Tibial nerve (tissue), 4 donors: ENCODE measurements at regions not wholly inside any gene's neighbourhood (a gene's known extent, or its start where the extent isn't known, plus 50 kb on each side); places are given as distances from the start of the nearest gene placed in this dataset.

ENCODE experiments used
- DNase-seq, 2 donors: peaks; one replicate each; pipeline ENCODE4 v3.0.0-alpha.2; 2019; ENCODE audit warnings: low spot score in 2 of 2
- H3K27ac ChIP-seq, 4 donors: fragments of 200-600 bp; sonication (generic) in 3 of 4; one replicate each; pipeline ENCODE4 v1.5.1; 2017 to 2019; ENCODE audit warnings: mild to moderate bottlenecking in 1 of 4
- H3K27me3 ChIP-seq, 2 donors: fragments of 200-600 bp; sonication (generic) in 1 of 2; one replicate each; pipeline versions ENCODE4 v1.5.1 to v1.6.0; 2017 to 2019
- H3K36me3 ChIP-seq, 3 donors: fragments of 200-600 bp; sonication (generic); one replicate each; pipeline ENCODE4 v1.5.1; 2018 to 2019
- H3K4me1 ChIP-seq, 4 donors: fragments of 200-600 bp; sonication (generic) in 3 of 4; one replicate each; pipeline ENCODE4 v1.5.1; 2017 to 2019
- H3K4me3 ChIP-seq, 4 donors: fragments of 200-600 bp; sonication (generic) in 3 of 4; one replicate each; pipeline ENCODE4 v1.5.1; 2017 to 2019; ENCODE audit warnings: mild to moderate bottlenecking in 1 of 4, moderate library complexity in 1 of 4
- H3K9me3 ChIP-seq, 4 donors: fragments of 200-600 bp; sonication (generic) in 3 of 4; one replicate each; pipeline ENCODE4 v1.5.1; 2017 to 2019
- EP300 ChIP-seq, 2 donors: sonication (generic); formaldehyde crosslinking; IDR thresholded peaks; one replicate each; pipeline ENCODE4 v1.6.1; 2017; ENCODE audit warnings: antibody characterized with exemption in 2 of 2, mild to moderate bottlenecking in 1 of 2
- POLR2A ChIP-seq, 2 donors: fragments of 450-650 bp; IDR thresholded peaks; one replicate each; pipeline ENCODE4 v1.6.1; 2017; ENCODE audit warnings: antibody characterized with exemption in 2 of 2, mild to moderate bottlenecking in 2 of 2, moderate library complexity in 2 of 2
- whole genome bisulfite sequencing, 2 donors: methylation state at CpG; one replicate each; pipeline ENCODE4 v1.1.5; 2018; 5-methylcytosine and 5-hydroxymethylcytosine counted together
- TF ChIP-seq, protein P1 (sequence below), 5 experiments: fragments of 200-600 bp in 3 of 5; fragments of 450-650 bp in 2 of 5; sonication (generic) in 3 of 5; IDR thresholded peaks; one replicate each; pipeline ENCODE4 v1.5.1; 2016 to 2019; ENCODE audit warnings: antibody characterized with exemption in 5 of 5, mild to moderate bottlenecking in 3 of 5, moderate library complexity in 2 of 5

DNA sequence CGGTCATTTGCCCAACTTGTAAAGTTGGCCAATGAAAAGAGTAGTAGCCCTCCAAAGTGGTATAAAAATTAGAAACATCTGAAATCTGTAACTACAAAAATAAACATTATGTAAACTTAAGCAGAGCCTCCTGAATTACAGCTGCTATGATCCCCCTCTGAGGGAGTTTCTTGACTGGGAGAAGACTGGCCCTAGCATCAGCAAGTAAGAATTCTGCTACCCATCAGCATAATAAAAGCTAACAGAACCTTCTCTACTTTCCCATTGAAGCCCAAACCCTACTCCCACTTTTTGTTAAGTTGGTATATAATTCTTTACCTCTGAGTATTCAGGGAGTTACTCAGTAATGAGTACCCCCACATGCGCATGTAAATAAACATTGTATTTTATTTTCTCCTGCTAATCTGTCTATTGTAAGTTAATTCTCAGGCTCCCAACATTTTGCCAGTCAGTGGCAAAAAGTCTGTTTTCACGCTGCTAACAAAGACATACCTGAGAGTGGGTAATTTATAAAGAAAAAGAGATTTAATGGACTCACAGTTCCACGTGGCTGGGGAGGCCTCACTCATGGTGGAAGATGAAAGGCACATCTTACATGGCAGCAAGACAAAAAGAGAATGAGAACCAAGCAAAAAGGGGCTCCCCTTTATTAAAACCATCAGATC lies 71.3 kb downstream of the MYL12B start:
- Histone ChIP-seq H3K36me3 (no peaks in the 10 kb centered on the region), H3K27ac (no peak overlapping the region), H3K4me3 (no peak overlapping the region), H3K9me3 (no peaks in the 10 kb centered on the region), H3K4me1 (no peaks in the 10 kb centered on the region), H3K27me3 (no peaks in the 10 kb centered on the region)
- TF ChIP-seq EP300 (IDR thresholded peaks at IDR 0.05) (no peak), POLR2A (IDR thresholded peaks at IDR 0.05) (no peak)
- TF ChIP-seq, protein P1, sequence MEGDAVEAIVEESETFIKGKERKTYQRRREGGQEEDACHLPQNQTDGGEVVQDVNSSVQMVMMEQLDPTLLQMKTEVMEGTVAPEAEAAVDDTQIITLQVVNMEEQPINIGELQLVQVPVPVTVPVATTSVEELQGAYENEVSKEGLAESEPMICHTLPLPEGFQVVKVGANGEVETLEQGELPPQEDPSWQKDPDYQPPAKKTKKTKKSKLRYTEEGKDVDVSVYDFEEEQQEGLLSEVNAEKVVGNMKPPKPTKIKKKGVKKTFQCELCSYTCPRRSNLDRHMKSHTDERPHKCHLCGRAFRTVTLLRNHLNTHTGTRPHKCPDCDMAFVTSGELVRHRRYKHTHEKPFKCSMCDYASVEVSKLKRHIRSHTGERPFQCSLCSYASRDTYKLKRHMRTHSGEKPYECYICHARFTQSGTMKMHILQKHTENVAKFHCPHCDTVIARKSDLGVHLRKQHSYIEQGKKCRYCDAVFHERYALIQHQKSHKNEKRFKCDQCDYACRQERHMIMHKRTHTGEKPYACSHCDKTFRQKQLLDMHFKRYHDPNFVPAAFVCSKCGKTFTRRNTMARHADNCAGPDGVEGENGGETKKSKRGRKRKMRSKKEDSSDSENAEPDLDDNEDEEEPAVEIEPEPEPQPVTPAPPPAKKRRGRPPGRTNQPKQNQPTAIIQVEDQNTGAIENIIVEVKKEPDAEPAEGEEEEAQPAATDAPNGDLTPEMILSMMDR (IDR thresholded peaks at IDR 0.05), result no peak
- WGBS, 2 donors, result 83 to 90% methylated on average over 4 of the region's 4 CpGs
- DNase-seq, result no peak

DNA sequence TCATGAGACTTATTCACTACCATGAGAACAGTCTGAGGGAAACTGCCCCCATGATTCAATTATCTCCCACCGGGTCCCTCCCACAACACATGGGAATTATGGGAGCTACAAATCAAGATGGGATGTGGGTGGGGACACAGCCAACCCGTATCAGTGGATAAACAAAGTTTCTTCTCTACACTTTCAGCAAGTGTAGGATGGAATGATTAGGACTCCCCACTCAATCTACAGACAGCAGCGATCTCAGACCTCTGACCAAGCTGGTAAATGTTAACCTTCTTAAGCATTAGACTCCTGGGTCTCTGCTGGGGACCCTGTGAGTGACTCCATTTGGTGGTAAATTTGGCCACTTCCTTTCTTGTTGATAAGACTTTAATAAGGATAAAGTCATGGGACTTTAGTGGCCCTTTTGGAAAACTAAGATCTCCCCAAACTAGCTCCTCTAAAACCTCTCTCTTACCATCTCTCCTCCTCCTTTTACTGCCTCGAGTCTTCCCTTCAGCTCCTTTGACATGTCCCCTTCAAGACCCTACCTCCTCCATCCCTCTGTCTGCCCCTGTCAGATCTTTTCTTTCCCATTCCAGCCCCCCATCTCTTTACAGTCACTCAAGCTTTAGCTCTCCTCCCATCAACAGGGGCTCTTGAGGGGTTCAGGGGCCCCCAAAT lies 71.9 kb downstream of the MYL12B start:
- Histone ChIP-seq H3K9me3 (no peaks in the 10 kb centered on the region), H3K4me3 (no peak overlapping the region), H3K4me1 (no peaks in the 10 kb centered on the region), H3K27me3 (no peaks in the 10 kb centered on the region), H3K36me3 (no peaks in the 10 kb centered on the region), H3K27ac (no peak overlapping the region)
- TF ChIP-seq POLR2A (IDR thresholded peaks at IDR 0.05), result no peak
- TF ChIP-seq, protein P1 (IDR thresholded peaks at IDR 0.05), result no peak
- DNase-seq, result no peak
- 84 to 89% methylated on average over 4 of the region's 4 CpGs for WGBS, 2 donors

GRCh38 chr18:3340015-3340681 lies 78.2 kb downstream of the MYL12B start:
- no peaks in the 10 kb centered on the region for H3K9me3 ChIP-seq
- no peak overlapping the region for H3K4me3 ChIP-seq
- no peaks in the 10 kb centered on the region for H3K4me1 ChIP-seq
- H3K27ac ChIP-seq, result no peak overlapping the region
- no peaks in the 10 kb centered on the region for H3K27me3 ChIP-seq
- TF ChIP-seq, protein P1 (IDR thresholded peaks at IDR 0.05), result no peak
- TF ChIP-seq EP300 (IDR thresholded peaks at IDR 0.05) (no peak), POLR2A (IDR thresholded peaks at IDR 0.05) (no peak)
- H3K36me3 ChIP-seq, result no peaks in the 10 kb centered on the region
- no peak for DNase-seq
- WGBS, 2 donors, result 85 to 91% methylated on average over 6 of the region's 6 CpGs

DNA sequence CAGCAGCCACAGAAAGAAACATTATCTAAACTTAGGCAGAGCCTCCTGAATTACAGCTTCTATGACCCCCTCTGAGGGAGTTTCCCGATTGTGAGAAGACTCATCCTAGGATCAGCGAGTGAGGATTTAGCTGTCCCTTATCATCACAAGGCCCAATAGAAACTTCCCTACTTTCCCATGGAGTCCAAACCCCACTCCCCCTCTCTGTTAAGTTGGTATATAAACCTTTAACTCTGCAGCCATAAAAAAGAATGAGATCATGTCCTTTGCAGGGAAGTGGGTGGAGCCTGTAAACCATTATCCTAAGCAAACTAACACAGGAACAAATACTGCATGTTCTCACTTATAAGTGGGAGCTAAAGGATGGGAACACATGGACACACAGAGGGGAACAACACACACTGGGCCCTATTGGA lies 78.8 kb downstream of the MYL12B start:
- Histone ChIP-seq H3K4me1 (no peaks in the 10 kb centered on the region), H3K4me3 (no peak overlapping the region), H3K27me3 (no peaks in the 10 kb centered on the region), H3K36me3 (no peaks in the 10 kb centered on the region), H3K27ac (no peak overlapping the region), H3K9me3 (no peaks in the 10 kb centered on the region)
- no peak for TF ChIP-seq POLR2A (IDR thresholded peaks at IDR 0.05)
- TF ChIP-seq, protein P1 (IDR thresholded peaks at IDR 0.05), result no peak
- DNase-seq, result no peak
- 65 to 84% methylated on average over 2 of the region's 2 CpGs for WGBS, 2 donors

DNA sequence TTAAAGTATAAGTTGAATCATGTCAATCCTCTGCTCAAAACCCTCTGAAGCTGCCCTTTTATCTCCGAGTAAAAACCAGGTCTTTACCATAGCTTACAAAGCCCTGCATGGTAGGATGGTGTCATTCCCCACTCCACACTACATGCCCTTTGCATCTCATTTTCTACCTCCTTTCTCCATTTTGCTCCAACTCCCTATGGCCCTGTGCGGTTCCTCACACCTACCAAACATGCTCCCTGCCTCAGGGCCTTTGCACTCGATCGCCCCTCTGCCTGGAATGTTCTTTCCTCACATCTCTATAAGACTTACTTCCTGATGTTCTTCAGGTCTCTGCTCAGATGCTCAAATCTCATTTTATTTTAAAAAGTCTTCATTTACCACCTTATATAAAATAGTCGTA lies 80.7 kb downstream of the MYL12B start:
- WGBS, 2 donors, result 95 to 96% methylated on average over 5 of the region's 5 CpGs

More for the DNA sequence above, 80.7 kb downstream of the MYL12B start:
- Histone ChIP-seq H3K4me3 (no peak overlapping the region), H3K27me3 (no peaks in the 10 kb centered on the region), H3K36me3 (no peaks in the 10 kb centered on the region), H3K27ac (no peak overlapping the region), H3K4me1 (no peaks in the 10 kb centered on the region), H3K9me3 (no peaks in the 10 kb centered on the region)
- DNase-seq, result no peak
- TF ChIP-seq, protein P1 (IDR thresholded peaks at IDR 0.05), result no peak
